ENCODE measurements at regions not wholly inside any gene's neighbourhood (a gene's known extent, or its start where the extent isn't known, plus 50 kb on each side); places are given as distances from the start of the nearest gene placed in this dataset.

DNA sequence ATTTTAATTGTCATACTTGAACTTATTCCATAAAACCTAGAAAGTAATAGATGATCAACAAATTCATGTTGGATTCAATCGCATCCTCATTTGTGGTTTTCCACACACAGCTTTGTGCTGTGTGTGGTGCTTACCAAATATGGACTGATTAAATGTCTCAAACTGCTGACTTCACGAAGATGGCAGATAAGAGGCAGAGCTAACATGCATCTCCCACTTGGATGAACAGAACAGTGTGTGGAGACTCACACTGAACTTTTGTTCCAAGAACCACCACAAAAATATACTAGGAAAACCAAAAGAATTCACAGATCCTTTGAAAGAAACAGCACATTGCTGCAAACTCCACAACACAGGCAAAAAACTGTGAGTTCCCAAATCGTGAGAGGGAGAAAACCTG, 603.7 kb downstream of the TENT5A start:
- TF ChIP-seq, protein P1, sequence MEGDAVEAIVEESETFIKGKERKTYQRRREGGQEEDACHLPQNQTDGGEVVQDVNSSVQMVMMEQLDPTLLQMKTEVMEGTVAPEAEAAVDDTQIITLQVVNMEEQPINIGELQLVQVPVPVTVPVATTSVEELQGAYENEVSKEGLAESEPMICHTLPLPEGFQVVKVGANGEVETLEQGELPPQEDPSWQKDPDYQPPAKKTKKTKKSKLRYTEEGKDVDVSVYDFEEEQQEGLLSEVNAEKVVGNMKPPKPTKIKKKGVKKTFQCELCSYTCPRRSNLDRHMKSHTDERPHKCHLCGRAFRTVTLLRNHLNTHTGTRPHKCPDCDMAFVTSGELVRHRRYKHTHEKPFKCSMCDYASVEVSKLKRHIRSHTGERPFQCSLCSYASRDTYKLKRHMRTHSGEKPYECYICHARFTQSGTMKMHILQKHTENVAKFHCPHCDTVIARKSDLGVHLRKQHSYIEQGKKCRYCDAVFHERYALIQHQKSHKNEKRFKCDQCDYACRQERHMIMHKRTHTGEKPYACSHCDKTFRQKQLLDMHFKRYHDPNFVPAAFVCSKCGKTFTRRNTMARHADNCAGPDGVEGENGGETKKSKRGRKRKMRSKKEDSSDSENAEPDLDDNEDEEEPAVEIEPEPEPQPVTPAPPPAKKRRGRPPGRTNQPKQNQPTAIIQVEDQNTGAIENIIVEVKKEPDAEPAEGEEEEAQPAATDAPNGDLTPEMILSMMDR (IDR thresholded peaks at IDR 0.05; ENCODE audit: insufficient read depth, low read length) = no peak
- TF ChIP-seq, protein P2, sequence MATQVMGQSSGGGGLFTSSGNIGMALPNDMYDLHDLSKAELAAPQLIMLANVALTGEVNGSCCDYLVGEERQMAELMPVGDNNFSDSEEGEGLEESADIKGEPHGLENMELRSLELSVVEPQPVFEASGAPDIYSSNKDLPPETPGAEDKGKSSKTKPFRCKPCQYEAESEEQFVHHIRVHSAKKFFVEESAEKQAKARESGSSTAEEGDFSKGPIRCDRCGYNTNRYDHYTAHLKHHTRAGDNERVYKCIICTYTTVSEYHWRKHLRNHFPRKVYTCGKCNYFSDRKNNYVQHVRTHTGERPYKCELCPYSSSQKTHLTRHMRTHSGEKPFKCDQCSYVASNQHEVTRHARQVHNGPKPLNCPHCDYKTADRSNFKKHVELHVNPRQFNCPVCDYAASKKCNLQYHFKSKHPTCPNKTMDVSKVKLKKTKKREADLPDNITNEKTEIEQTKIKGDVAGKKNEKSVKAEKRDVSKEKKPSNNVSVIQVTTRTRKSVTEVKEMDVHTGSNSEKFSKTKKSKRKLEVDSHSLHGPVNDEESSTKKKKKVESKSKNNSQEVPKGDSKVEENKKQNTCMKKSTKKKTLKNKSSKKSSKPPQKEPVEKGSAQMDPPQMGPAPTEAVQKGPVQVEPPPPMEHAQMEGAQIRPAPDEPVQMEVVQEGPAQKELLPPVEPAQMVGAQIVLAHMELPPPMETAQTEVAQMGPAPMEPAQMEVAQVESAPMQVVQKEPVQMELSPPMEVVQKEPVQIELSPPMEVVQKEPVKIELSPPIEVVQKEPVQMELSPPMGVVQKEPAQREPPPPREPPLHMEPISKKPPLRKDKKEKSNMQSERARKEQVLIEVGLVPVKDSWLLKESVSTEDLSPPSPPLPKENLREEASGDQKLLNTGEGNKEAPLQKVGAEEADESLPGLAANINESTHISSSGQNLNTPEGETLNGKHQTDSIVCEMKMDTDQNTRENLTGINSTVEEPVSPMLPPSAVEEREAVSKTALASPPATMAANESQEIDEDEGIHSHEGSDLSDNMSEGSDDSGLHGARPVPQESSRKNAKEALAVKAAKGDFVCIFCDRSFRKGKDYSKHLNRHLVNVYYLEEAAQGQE (IDR thresholded peaks at IDR 0.05; ENCODE audit: insufficient replicate concordance, low read depth) = no peak
- no peak for TF ChIP-seq SPI1 (IDR thresholded peaks at IDR 0.05; ENCODE audit: borderline replicate concordance, low read depth)
- TF ChIP-seq POLR2AphosphoS5 (IDR thresholded peaks at IDR 0.05; ENCODE audit: low read depth) = no peak
- TF ChIP-seq GABPA (IDR thresholded peaks at IDR 0.05; ENCODE audit: low read depth) = no peak
- Histone ChIP-seq H3K4me3 (replicated peaks; ENCODE audit: insufficient read depth, low read length) (no peak overlapping the region), H3K27ac (replicated peaks) (no peak overlapping the region), H3K27me3 (ENCODE audit: insufficient read depth, poor library complexity, severe bottlenecking) (no peaks in the 10 kb centered on the region)
- DNase-seq (ENCODE audit: low read depth in 1 of 2, low spot score in 1 of 2) = no peak

DNA sequence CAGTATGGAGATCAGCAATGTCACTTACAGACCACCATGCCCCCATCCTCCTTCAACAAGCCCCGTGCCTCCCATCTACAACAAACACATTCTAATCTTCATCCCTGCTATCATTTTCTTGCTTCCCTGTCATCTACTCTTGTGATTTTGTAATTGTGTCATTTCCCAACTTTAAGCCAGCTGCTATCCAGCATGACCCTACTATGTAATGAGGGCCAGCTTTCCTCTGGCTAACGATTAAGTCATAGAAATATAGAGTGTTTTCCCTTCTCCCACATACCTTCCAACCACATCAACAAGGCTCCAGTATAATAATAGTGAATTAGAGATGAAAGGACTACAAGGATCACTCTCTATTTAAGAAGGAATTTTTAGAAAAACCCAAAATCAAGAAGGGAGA, 607.0 kb downstream of the TENT5A start:
- Histone ChIP-seq H3K4me3 (replicated peaks; ENCODE audit: insufficient read depth, low read length) (no peak overlapping the region), H3K27ac (replicated peaks) (no peak overlapping the region), H3K27me3 (ENCODE audit: insufficient read depth, poor library complexity, severe bottlenecking) (no peaks in the 10 kb centered on the region)
- DNase-seq (ENCODE audit: low read depth in 1 of 2, low spot score in 1 of 2) = no peak
- TF ChIP-seq POLR2AphosphoS5 (IDR thresholded peaks at IDR 0.05; ENCODE audit: low read depth) = no peak
- TF ChIP-seq GABPA (IDR thresholded peaks at IDR 0.05; ENCODE audit: low read depth) = no peak
- TF ChIP-seq SPI1 (IDR thresholded peaks at IDR 0.05; ENCODE audit: borderline replicate concordance, low read depth) = no peak
- TF ChIP-seq, protein P1 (IDR thresholded peaks at IDR 0.05; ENCODE audit: insufficient read depth, low read length) = no peak
- TF ChIP-seq, protein P2 (IDR thresholded peaks at IDR 0.05; ENCODE audit: insufficient replicate concordance, low read depth) = no peak

DNA sequence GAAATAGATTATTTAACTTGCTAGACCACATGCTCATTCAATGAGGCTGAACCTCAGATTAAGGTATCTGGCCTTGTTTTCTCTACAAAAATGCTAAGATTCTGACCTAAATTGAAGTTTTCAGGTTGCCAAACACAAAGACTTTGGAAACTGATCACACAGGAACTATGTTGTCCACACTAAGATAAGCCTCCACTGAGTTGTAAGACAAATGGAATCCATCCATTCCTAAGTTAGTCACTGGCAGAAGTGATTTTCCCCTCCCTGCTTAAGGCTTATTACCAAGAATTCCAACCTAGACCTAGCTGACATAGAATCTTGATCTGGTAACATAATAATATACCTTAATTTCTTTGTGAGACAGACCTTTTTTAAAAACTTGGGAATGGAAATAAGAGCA, 608.1 kb downstream of the TENT5A start:
- DNase-seq (ENCODE audit: low read depth in 1 of 2, low spot score in 1 of 2) = no peak
- H3K4me3 ChIP-seq (replicated peaks; ENCODE audit: insufficient read depth, low read length) = no peak overlapping the region
- H3K27ac ChIP-seq (replicated peaks) = no peak overlapping the region
- TF ChIP-seq POLR2AphosphoS5 (IDR thresholded peaks at IDR 0.05; ENCODE audit: low read depth) (no peak), GABPA (IDR thresholded peaks at IDR 0.05; ENCODE audit: low read depth) (no peak)
- TF ChIP-seq, protein P2 (IDR thresholded peaks at IDR 0.05; ENCODE audit: insufficient replicate concordance, low read depth) = no peak
- TF ChIP-seq, protein P1 (IDR thresholded peaks at IDR 0.05; ENCODE audit: insufficient read depth, low read length) = no peak
- H3K27me3 ChIP-seq (ENCODE audit: insufficient read depth, poor library complexity, severe bottlenecking) = no peaks in the 10 kb centered on the region

All from HL-60 (cell line).